Middle frontal gyrus (tissue), 1 donor: ENCODE measurements at regions not wholly inside any gene's neighbourhood (a gene's known extent, or its start where the extent isn't known, plus 50 kb on each side); places are given as distances from the start of the nearest gene placed in this dataset.

Source experiments
- DNase-seq: peaks from one replicate; pipeline ENCODE4 v3.0.0-alpha.2; 2015; ENCODE audit warnings: low spot score; ENCODE audit errors: extremely low spot score

DNA sequence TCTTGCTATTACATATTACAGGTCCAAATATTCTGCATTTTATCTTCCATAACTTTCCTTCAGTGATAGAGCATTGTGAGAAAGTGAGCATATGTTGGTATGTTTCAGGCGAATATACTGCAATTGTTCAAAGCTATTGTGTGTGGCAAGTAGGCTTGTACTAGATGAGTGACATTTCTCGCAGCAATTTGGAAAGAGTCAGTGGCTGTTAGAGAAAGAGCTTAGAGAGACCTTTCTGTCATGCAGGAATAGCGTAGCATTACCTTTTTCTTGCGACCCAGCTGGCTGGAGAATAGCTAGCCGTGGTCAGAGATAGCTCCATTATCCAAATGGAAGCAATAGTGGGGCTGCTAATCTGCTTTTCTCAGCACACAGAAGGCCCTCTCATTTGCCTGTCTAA, 678.5 kb upstream of the FOXG1 start:
- no peak for DNase-seq

- no peak for DNase-seq
Observed at GRCh38 chr14:28097585-28097984, 669.0 kb upstream of the FOXG1 start.

DNA sequence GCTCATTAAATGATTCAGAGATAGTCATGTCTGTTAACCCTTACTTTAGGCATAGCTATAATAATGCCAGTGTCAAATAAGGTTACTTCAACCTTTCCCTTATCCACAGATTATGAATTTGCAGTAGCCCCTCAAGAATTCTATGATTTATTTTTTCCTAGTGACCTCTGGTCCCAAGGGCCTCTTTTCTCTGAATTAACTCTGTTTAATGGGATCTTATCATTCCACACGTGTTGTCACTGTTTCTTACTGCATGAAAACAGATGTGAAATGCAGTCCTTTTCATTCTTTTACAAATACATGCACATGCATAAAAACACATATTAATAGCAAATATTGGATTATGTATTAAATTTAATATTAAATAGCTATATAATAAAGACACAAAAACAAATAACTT, 667.7 kb upstream of the FOXG1 start:
- no peak for DNase-seq

GRCh38 chr14:28102001-28102400, 664.6 kb upstream of the FOXG1 start:
- no peak for DNase-seq

DNA sequence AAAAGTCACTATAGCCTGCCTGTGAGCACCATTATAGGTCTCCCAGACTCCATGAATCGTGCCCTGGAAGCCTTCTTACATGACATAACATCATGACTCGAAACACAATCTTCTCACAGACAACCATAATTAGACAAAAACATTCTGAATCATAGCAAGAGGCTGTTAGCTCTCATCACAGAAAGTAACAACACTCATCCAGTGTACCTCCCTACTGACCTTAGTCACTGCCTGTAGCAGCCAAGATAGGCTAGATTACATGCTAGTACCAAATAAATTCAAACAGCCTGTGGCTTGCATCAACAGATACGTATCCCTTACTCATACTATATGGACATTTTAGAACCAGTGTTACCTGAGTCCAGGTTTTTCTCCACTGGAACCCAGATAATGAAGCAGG, 663.8 kb upstream of the FOXG1 start:
- DNase-seq = no peak

- no peak for DNase-seq
Observed at GRCh38 chr14:28113311-28113710, 653.3 kb upstream of the FOXG1 start.

DNA sequence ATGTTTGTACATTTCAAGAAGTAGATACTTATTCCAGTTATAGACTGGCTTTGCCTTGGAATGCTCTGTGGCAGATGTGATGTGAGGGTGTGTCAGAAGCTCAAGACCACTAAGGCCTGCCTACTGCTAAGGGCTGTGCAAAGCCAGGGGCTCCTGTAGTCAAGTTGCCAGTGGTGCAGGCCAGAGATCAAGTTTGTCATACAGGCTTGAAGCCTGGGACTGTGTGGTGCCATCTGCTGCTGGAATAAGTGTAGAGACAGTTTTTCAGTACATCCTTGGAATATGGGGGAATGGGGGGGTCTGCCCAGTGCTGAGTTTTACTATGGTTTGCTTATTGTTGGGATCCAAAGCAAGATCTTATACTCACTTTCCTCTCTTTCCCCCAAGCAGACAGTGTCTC, 649.9 kb upstream of the FOXG1 start:
- DNase-seq = no peak

- no peak for DNase-seq
Observed at GRCh38 chr14:28119849-28120248, 646.7 kb upstream of the FOXG1 start.

- no peak for DNase-seq
Observed at GRCh38 chr14:28120391-28120790, 646.2 kb upstream of the FOXG1 start.

GRCh38 chr14:28121512-28122297, 644.9 kb upstream of the FOXG1 start:
- no peak for DNase-seq

GRCh38 chr14:28130610-28131284, 635.8 kb upstream of the FOXG1 start:
- DNase-seq = no peak

DNA sequence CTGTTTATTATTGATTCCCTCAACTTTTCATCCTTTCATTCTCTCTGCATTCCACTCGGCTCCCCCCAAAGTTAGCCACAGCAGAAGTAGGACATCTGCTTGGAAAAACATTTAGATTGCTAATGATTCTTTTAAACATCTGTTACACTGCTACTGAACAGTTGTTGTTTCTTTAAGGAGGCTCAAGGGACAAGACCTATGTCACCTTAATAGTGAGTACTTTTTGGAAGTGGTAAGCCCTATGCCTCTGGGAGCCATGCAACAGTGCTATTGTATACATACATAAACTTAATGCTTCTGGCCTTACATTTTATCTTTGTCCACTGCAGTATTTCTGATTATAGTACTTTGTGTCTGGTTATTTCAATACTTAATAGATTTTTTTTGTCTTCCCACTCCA, 628.2 kb upstream of the FOXG1 start:
- no peak for DNase-seq

DNA sequence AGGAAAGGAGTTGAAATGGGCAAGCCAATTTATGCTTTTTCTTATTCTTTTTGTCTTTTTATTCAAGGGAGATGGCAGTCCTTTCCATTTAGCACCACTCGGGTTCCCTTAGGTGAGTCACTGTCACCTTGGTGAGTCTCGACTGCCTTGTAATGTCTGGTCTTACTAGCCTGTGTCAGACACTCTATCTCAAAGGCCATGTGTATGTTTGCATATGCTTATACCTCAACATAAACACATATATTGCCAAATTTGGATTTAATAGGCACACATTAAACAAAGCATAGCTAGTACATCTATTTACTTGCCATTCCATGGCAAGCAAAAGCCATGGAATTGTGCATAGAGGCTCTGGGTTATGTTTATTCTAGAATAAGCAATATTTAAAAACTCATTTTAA, 624.9 kb upstream of the FOXG1 start:
- DNase-seq = no peak

DNA sequence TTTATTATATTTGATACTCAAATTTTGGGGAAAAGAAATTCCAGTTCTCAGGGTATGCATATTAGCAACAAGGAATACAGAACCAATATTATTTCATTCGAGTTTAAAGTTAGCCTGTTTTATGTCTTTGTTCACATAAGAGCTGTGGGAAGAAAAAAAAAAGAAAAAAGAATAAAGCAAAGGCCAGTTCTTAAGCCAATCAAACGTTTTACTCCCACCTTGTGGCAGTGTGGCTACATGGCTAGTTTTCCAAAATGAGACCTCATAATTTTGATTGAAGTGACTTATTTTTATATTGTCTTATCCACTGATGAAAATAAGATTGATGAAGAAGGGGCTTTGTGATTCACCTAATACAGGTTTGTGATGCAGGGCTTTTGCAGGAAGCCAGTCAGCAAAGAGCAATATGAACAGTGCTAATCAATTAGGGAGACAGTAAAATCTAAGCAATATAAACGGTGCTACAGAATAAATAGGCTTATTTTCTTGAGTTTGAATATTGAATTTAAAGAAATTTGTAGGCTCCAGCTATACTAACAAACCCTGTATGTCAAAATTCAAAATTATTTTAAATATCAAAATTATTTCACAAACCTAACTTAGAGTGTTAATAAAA, 624.1 kb upstream of the FOXG1 start:
- DNase-seq = no peak

DNA sequence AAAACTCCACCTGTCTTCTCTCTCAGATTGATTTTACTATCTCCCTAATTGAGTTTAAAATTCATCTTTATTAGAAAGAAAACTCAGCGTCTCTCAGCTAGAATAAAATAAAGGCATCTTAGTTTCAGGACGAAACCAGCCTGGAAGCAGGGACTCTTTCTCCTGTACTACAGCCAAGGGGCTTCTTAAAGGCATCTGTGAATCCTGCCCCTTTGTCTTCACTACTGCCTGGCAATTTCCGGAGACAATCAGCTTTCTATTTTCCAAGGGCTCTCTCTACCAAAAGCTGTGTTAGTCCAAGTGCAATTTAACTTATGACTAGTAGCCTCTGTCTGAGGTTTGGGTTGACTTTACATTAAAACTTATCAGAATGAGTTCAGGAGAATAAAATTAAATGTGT, 623.3 kb upstream of the FOXG1 start:
- DNase-seq = no peak

DNA sequence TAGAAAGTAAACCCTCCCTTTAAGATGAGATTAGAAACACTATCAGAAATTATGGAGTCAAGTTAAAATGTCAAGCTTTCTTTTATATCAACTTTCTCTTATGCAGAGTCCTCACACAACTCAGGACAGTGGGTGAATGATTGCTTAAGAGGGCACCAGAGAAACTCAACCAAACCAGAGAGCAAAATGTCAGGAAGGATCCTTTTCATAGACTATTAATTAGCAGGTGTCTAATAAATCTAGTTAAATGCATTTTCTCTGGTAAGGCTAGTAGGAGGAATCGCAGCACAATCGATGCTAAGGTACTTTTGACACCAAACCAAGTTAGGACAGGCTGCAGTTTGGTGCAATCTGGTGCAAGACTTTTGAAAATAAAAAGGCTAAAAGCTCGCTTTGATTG, 614.7 kb upstream of the FOXG1 start:
- DNase-seq = no peak

- no peak for DNase-seq
Observed at GRCh38 chr14:28152453-28153044, 614.0 kb upstream of the FOXG1 start.

DNA sequence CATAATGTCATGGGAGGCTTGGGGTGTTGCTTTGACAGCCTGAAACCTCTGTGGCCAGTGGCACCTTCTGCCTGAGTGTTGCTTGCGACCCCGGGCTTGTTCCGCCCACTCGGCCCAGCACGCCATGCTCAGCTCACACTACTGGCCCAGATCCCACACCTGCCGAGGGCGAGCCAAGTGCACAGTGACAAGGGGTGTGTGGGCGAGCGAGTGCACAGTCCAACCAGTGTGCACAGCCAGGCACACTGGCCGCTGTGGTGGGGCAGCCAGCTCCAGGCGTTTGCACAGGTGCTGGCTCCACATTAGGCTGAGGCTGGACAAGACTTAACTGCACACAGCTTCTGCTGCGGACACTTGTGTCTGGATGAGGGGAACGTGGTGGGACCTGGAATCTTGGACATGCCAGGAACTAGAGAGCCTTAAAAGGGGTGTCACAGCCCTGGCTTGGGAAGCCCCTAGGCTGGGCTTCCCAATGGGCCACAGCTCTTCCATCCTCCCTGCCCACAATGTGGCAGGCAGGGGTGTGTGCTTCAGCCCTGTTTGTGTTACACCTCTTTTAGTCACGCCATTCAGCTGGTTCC, 609.2 kb upstream of the FOXG1 start:
- no peak for DNase-seq

DNA sequence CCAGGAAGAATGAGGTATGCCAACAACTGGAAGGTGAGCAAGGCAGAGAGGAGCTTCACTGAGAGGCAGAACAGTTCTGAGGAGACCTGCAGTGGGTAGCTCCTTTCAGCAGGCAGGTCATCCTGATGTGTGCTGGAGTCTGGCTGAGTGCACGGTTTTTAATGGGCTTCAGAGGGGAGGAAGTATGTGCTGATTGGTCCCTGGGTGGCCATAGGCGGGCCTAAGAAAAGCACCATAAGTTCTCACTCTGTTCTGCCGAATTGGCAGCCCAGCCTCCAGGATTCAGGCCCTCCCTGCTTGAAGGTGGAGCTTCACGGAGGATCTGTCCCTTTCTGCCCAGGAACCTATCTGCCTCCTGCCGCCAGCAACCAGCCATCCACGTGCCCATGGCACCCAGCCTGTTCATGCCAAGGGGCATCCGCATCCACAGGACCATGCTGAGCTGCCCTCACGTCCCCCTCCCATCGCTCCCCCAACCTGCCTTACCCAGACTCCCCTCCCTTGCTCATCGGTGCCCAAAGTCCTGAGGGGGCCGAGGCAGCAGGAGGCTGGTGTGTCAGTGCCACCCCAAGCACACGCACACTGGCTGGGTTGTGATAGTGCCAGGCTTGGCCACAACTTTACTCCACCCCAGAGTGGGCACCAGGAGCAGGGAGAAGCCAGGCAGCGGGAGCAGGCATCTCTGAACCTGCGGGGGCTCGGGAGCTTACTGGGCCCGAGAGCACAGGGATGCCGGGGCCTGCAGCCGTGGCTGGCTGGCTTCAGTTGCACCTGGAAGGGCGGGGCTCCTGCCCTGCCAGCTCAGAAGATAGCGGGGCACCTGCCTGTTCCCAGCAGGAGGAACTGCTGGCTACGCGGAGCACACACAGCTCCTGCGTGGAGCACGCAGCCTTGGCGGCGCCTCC, 608.4 kb upstream of the FOXG1 start:
- no peak for DNase-seq

GRCh38 chr14:28161040-28161439, 605.5 kb upstream of the FOXG1 start:
- no peak for DNase-seq

DNA sequence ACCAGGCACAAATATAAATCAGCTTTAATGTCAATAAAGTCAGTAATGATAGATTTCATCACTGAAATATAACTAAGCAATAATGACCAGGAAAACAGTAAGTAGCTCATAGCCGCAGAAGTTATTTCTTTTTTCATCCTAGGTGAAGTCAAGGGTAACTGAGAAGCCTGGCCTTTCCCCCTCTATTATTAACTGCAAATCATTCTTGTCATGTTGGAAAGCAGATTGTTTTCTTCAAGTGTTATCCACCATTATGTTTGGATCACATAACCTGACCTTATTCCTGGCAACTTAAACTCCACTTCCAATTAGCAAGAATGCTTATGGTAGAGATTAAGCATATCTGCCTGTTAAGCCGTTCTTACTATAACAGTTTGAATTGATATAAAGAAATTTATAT, 603.4 kb upstream of the FOXG1 start:
- DNase-seq = no peak
